ENCODE measurements at regions not wholly inside any gene's neighbourhood (a gene's known extent, or its start where the extent isn't known, plus 50 kb on each side); places are given as distances from the start of the nearest gene placed in this dataset.

GRCh38 chr2:66198873-66199272, 236.1 kb upstream of the MEIS1 start:
- Histone ChIP-seq H3K9ac (ENCODE audit: low read length) (no peak overlapping the region), H3K36me3 (ENCODE audit: insufficient read depth, low read length) (no peaks in the 10 kb centered on the region), H3K4me1 (ENCODE audit: insufficient read depth, low read length) (no peaks in the 10 kb centered on the region), H3K79me2 (ENCODE audit: insufficient read depth, low read length) (no peaks in the 10 kb centered on the region), H3K27me3 (ENCODE audit: insufficient read depth, low read length) (no peaks in the 10 kb centered on the region), H3K4me2 (ENCODE audit: low read length) (no peak overlapping the region), H4K20me1 (ENCODE audit: insufficient read depth, low read length) (no peaks in the 10 kb centered on the region), H3K4me3 (ENCODE audit: insufficient read depth, low read depth, low read length) (no peak overlapping the region), H2AFZ (ENCODE audit: low read depth, low read length) (no peak overlapping the region), H3K27ac (ENCODE audit: low read depth, low read length) (no peak overlapping the region), H3K9me3 (ENCODE audit: insufficient read depth, low read depth, low read length) (no peaks in the 10 kb centered on the region)
- no peaks in the 10 kb centered on the region for H3K36me3 Mint-ChIP-seq (ENCODE audit: low read depth, unreplicated experiment)
- TF ChIP-seq CTCF (IDR thresholded peaks at IDR 0.05; ENCODE audit: insufficient read depth, low read depth, low read length) (no peak), EZH2 (IDR thresholded peaks at IDR 0.05; ENCODE audit: insufficient read depth, low read length) (no peak)
- no peaks in the 10 kb centered on the region for H3K27me3 Mint-ChIP-seq (ENCODE audit: low read depth, unreplicated experiment)
- H3K9me3 Mint-ChIP-seq (ENCODE audit: unreplicated experiment): peaks cover 6% of the 10 kb centered on the region
- H3K27ac Mint-ChIP-seq (ENCODE audit: unreplicated experiment): no peak overlapping the region
- H3K4me1 Mint-ChIP-seq (ENCODE audit: low read depth, unreplicated experiment): no peaks in the 10 kb centered on the region
- FAIRE-seq: no peak
- H3K4me3 Mint-ChIP-seq (ENCODE audit: unreplicated experiment): no peak overlapping the region
- DNase-seq (ENCODE audit: low read depth): no peak

GRCh38 chr2:66192888-66193287, 242.0 kb upstream of the MEIS1 start:
- Histone ChIP-seq H4K20me1 (ENCODE audit: insufficient read depth, low read length) (no peaks in the 10 kb centered on the region), H3K27me3 (ENCODE audit: insufficient read depth, low read length) (no peaks in the 10 kb centered on the region), H3K79me2 (ENCODE audit: insufficient read depth, low read length) (no peaks in the 10 kb centered on the region), H3K4me2 (ENCODE audit: low read length) (no peak overlapping the region), H3K9me3 (ENCODE audit: insufficient read depth, low read depth, low read length) (no peaks in the 10 kb centered on the region), H2AFZ (ENCODE audit: low read depth, low read length) (no peak overlapping the region), H3K9ac (ENCODE audit: low read length) (no peak overlapping the region), H3K36me3 (ENCODE audit: insufficient read depth, low read length) (no peaks in the 10 kb centered on the region), H3K27ac (ENCODE audit: low read depth, low read length) (no peak overlapping the region), H3K4me1 (ENCODE audit: insufficient read depth, low read length) (no peaks in the 10 kb centered on the region), H3K4me3 (ENCODE audit: insufficient read depth, low read depth, low read length) (no peak overlapping the region)
- Mint-ChIP-seq H3K9me3 (ENCODE audit: unreplicated experiment) (no peaks in the 10 kb centered on the region), H3K36me3 (ENCODE audit: low read depth, unreplicated experiment) (no peaks in the 10 kb centered on the region), H3K27me3 (ENCODE audit: low read depth, unreplicated experiment) (no peaks in the 10 kb centered on the region), H3K4me3 (ENCODE audit: unreplicated experiment) (no peak overlapping the region), H3K27ac (ENCODE audit: unreplicated experiment) (no peak overlapping the region), H3K4me1 (ENCODE audit: low read depth, unreplicated experiment) (no peaks in the 10 kb centered on the region)
- FAIRE-seq (no peak), DNase-seq (ENCODE audit: low read depth) (no peak)
- TF ChIP-seq CTCF (IDR thresholded peaks at IDR 0.05; ENCODE audit: insufficient read depth, low read depth, low read length) (no peak), EZH2 (IDR thresholded peaks at IDR 0.05; ENCODE audit: insufficient read depth, low read length) (no peak)

GRCh38 chr2:66191311-66191710, 243.6 kb upstream of the MEIS1 start:
- H3K4me3 Mint-ChIP-seq (ENCODE audit: unreplicated experiment): no peak overlapping the region
- no peak overlapping the region for H3K27ac Mint-ChIP-seq (ENCODE audit: unreplicated experiment)
- no peak overlapping the region for H3K27ac ChIP-seq (ENCODE audit: low read depth, low read length)
- H3K4me1 Mint-ChIP-seq (ENCODE audit: low read depth, unreplicated experiment): no peaks in the 10 kb centered on the region
- no peak overlapping the region for H3K4me3 ChIP-seq (ENCODE audit: insufficient read depth, low read depth, low read length)
- no peak overlapping the region for H3K9ac ChIP-seq (ENCODE audit: low read length)
- no peak overlapping the region for H3K4me2 ChIP-seq (ENCODE audit: low read length)
- H4K20me1 ChIP-seq (ENCODE audit: insufficient read depth, low read length): no peaks in the 10 kb centered on the region
- H3K36me3 Mint-ChIP-seq (ENCODE audit: low read depth, unreplicated experiment): no peaks in the 10 kb centered on the region
- H3K4me1 ChIP-seq (ENCODE audit: insufficient read depth, low read length): no peaks in the 10 kb centered on the region
- no peaks in the 10 kb centered on the region for H3K79me2 ChIP-seq (ENCODE audit: insufficient read depth, low read length)
- no peaks in the 10 kb centered on the region for H3K27me3 Mint-ChIP-seq (ENCODE audit: low read depth, unreplicated experiment)
- no peak for TF ChIP-seq CTCF (IDR thresholded peaks at IDR 0.05; ENCODE audit: insufficient read depth, low read depth, low read length)
- H3K9me3 Mint-ChIP-seq (ENCODE audit: unreplicated experiment): no peaks in the 10 kb centered on the region
- no peaks in the 10 kb centered on the region for H3K27me3 ChIP-seq (ENCODE audit: insufficient read depth, low read length)
- H2AFZ ChIP-seq (ENCODE audit: low read depth, low read length): no peak overlapping the region
- H3K36me3 ChIP-seq (ENCODE audit: insufficient read depth, low read length): no peaks in the 10 kb centered on the region
- FAIRE-seq: no peak
- H3K9me3 ChIP-seq (ENCODE audit: insufficient read depth, low read depth, low read length): no peaks in the 10 kb centered on the region
- no peak for DNase-seq (ENCODE audit: low read depth)
